SKM-1 (cell line): ENCODE measurements at regions not wholly inside any gene's neighbourhood (a gene's known extent, or its start where the extent isn't known, plus 50 kb on each side); places are given as distances from the start of the nearest gene placed in this dataset.

Experiments
- DNase-seq: peaks from one replicate; lab custom pipeline; 2025; ENCODE audit not compliant: unreplicated experiment; lab: John Stamatoyannopoulos, UW

- no peak for DNase-seq
Observed at GRCh38 chr10:83848677-83849076, 290.6 kb upstream of the GHITM start.

- no peak for DNase-seq
Observed at GRCh38 chr10:83849150-83849549, 290.2 kb upstream of the GHITM start.

GRCh38 chr10:83852146-83852545 is 287.2 kb upstream of the GHITM start:
- no peak for DNase-seq

GRCh38 chr10:83862723-83863122 is 276.6 kb upstream of the GHITM start:
- DNase-seq = no peak

GRCh38 chr10:83863283-83863966 is 275.9 kb upstream of the GHITM start:
- DNase-seq = no peak

- no peak for DNase-seq
Observed at GRCh38 chr10:83869898-83870297, 269.4 kb upstream of the GHITM start.

- DNase-seq = peak; percentile 42
Observed at GRCh38 chr10:83871187-83872081, 267.9 kb upstream of the GHITM start.

GRCh38 chr10:83880252-83880791 is 259.0 kb upstream of the GHITM start:
- DNase-seq = no peak

- no peak for DNase-seq
Observed at GRCh38 chr10:83881661-83882060, 257.6 kb upstream of the GHITM start.

GRCh38 chr10:83886871-83887270 is 252.4 kb upstream of the GHITM start:
- no peak for DNase-seq

- no peak for DNase-seq
Observed at GRCh38 chr10:83892737-83893136, 246.6 kb upstream of the GHITM start.

GRCh38 chr10:83896219-83896618 is 243.1 kb upstream of the GHITM start:
- no peak for DNase-seq

- no peak for DNase-seq
Observed at GRCh38 chr10:83897626-83898025, 241.7 kb upstream of the GHITM start.

- DNase-seq = no peak
Observed at GRCh38 chr10:83908506-83908905, 230.8 kb upstream of the GHITM start.

GRCh38 chr10:83909001-83909400 is 230.3 kb upstream of the GHITM start:
- no peak for DNase-seq

GRCh38 chr10:83915801-83916200 is 223.5 kb upstream of the GHITM start:
- DNase-seq = no peak

- DNase-seq = peak; percentile 77
Observed at GRCh38 chr10:83917537-83918506, 221.5 kb upstream of the GHITM start.

GRCh38 chr10:83919187-83919586 is 220.1 kb upstream of the GHITM start:
- no peak for DNase-seq

- no peak for DNase-seq
Observed at GRCh38 chr10:83921984-83922860, 217.1 kb upstream of the GHITM start.

- DNase-seq = no peak
Observed at GRCh38 chr10:83925133-83925532, 214.2 kb upstream of the GHITM start.
